ENCODE measurements at regions not wholly inside any gene's neighbourhood (a gene's known extent, or its start where the extent isn't known, plus 50 kb on each side); places are given as distances from the start of the nearest gene placed in this dataset.

DNA sequence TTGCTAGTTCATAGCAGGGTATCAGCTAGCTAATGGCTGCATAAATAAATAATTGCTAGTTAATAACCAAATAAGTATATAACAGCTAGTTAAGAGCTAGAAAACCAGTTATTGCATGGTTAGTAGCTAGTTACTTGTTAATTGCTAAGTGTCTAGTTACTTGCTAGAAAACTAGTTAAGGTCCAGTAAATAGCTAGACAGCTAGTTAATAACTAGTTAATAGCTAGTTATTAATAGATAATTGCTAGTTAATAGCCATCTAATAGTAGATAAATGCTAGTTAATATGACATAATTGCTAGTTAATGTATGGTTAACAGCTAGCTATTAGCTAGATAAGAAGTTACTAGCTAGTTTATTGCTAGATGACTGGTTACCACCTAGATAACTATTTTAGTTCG, 629.9 kb upstream of the CT83 start:
- no peak for DNase-seq
- no peak overlapping the region for H3K4me3 ChIP-seq
- intact Hi-C loops (cut with DNase I): no loop called here
- ATAC-seq: no peak
- no peaks in the 10 kb centered on the region for H3K4me1 ChIP-seq
- 54 to 83% (median 76%) methylated on average over 1 of the region's 1 CpG for WGBS, 3 donors
- H3K9me3 ChIP-seq: no peaks in the 10 kb centered on the region
- no peak for TF ChIP-seq CTCF (IDR thresholded peaks at IDR 0.05)
- H3K27ac ChIP-seq: no peak overlapping the region
- H3K36me3 ChIP-seq (ENCODE audit: insufficient read depth in 1 of 2, low read depth in 1 of 2): no peaks in the 10 kb centered on the region
- H3K27me3 ChIP-seq (ENCODE audit: insufficient read depth in 3 of 3, low read length in 2 of 3): no peaks in the 10 kb centered on the region

GRCh38 chrX:117063224-117063623, 600.4 kb upstream of the CT83 start:
- intact Hi-C loops (cut with DNase I): no loop called here
- no peaks in the 10 kb centered on the region for H3K36me3 ChIP-seq (ENCODE audit: insufficient read depth in 1 of 2, low read depth in 1 of 2)
- DNase-seq (no peak), ATAC-seq (no peak)
- TF ChIP-seq CTCF (IDR thresholded peaks at IDR 0.05): no peak
- no peaks in the 10 kb centered on the region for H3K4me1 ChIP-seq
- no peak overlapping the region for H3K27ac ChIP-seq
- H3K27me3 ChIP-seq (ENCODE audit: insufficient read depth in 3 of 3, low read length in 2 of 3): no peaks in the 10 kb centered on the region
- H3K4me3 ChIP-seq: no peak overlapping the region
- H3K9me3 ChIP-seq: peaks cover 3% of the 10 kb centered on the region

DNA sequence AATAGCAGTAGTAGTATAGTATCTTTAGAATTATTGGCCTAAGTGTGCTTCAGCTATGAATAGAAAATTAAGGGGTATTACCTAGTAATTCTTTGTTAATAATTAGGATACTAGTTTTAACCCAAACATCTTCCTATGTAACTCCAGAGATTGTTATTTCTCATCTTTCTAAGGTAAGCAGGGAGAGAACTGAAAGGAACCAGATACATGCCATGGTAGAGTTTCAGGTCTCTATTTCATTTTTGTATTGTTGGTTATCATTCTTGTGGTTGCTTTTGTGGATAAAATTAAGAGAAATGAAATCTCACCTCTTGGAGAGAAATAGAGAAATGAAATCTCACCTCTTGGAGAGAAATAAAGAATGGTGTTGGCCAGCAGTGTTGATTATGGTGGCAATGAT, 597.1 kb upstream of the CT83 start:
- Histone ChIP-seq H3K4me1 (no peaks in the 10 kb centered on the region), H3K36me3 (ENCODE audit: insufficient read depth in 1 of 2, low read depth in 1 of 2) (no peaks in the 10 kb centered on the region), H3K27ac (no peak overlapping the region), H3K27me3 (ENCODE audit: insufficient read depth in 3 of 3, low read length in 2 of 3) (no peaks in the 10 kb centered on the region), H3K4me3 (no peak overlapping the region), H3K9me3 (peaks cover 3% of the 10 kb centered on the region)
- DNase-seq (no peak), ATAC-seq (no peak)
- no peak for TF ChIP-seq CTCF (IDR thresholded peaks at IDR 0.05)
- intact Hi-C loops (cut with DNase I): no loop called here

DNA sequence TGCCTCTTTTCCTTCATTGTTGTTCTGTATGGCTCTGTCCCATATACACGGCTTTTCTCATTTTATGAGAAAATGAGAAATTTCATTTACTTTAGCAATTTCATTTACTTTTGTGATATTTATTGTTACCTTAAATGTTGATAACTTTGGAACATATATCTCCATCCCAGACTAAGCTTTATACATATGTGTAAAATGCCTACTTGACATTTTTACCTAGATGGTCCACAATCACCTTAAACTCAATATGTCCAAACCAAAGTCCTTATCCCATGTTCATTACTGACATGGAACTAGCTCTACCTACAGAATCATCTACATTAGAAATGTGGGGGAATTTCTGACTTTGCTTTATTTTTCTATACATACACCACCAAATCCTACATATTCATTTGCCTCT, 590.5 kb upstream of the CT83 start:
- Histone ChIP-seq H3K9me3 (peaks cover 17% of the 10 kb centered on the region), H3K4me3 (no peak overlapping the region), H3K4me1 (no peaks in the 10 kb centered on the region), H3K36me3 (ENCODE audit: insufficient read depth in 1 of 2, low read depth in 1 of 2) (no peaks in the 10 kb centered on the region), H3K27me3 (ENCODE audit: insufficient read depth in 3 of 3, low read length in 2 of 3) (no peaks in the 10 kb centered on the region), H3K27ac (no peak overlapping the region)
- WGBS, 3 donors: 0 to 95% (median 76%) methylated on average over 1 of the region's 1 CpG
- ATAC-seq (no peak), DNase-seq (no peak)
- TF ChIP-seq CTCF (IDR thresholded peaks at IDR 0.05): no peak
- intact Hi-C loops (cut with DNase I): no loop called here

GRCh38 chrX:117038918-117039440, 576.2 kb upstream of the CT83 start:
- H3K4me1 ChIP-seq: no peaks in the 10 kb centered on the region
- DNase-seq (no peak), ATAC-seq (no peak)
- no peaks in the 10 kb centered on the region for H3K27me3 ChIP-seq (ENCODE audit: insufficient read depth in 3 of 3, low read length in 2 of 3)
- intact Hi-C loops (cut with DNase I): no loop called here
- no peaks in the 10 kb centered on the region for H3K9me3 ChIP-seq
- no peaks in the 10 kb centered on the region for H3K36me3 ChIP-seq (ENCODE audit: insufficient read depth in 1 of 2, low read depth in 1 of 2)
- no peak for TF ChIP-seq CTCF (IDR thresholded peaks at IDR 0.05)
- no peak overlapping the region for H3K27ac ChIP-seq
- 6 to 27% (median 25%) methylated on average over 1 of the region's 1 CpG for WGBS, 3 donors
- no peak overlapping the region for H3K4me3 ChIP-seq

Data from psoas muscle (tissue), 7 donors.